A673 (cell line): ENCODE measurements at regions not wholly inside any gene's neighbourhood (a gene's known extent, or its start where the extent isn't known, plus 50 kb on each side); places are given as distances from the start of the nearest gene placed in this dataset.

Source experiments
- BruUV-seq: library from RNA; stranded (reverse); fragments of 400-500 nt; replicated peaks from 2 replicates; lab custom pipeline; 2021; lab: Mats Ljungman, UMichigan
- CTCF ChIA-PET: fragments of 300-600 bp; sonication (Branson Sonifier 250); formaldehyde crosslinking; loops from one replicate; lab custom pipeline; 2022; ENCODE audit warnings: antibody characterized with exemption; lab: Charles Lee
- POLR2A ChIA-PET: fragments of 300-600 bp; sonication (Branson Sonifier 250); formaldehyde crosslinking; loops from one replicate; lab custom pipeline; 2022; ENCODE audit warnings: antibody characterized with exemption; ENCODE audit not compliant: low non-redundant PET; lab: Charles Lee
- DNase-seq: peaks from one replicate; pipeline ENCODE4 v3.0.0-alpha.2; 2015; ENCODE audit warnings: low spot score
- H3K27ac ChIP-seq: fragments of 200-600 bp; sonication (generic); 2 replicates; pipeline ENCODE4 v1.5.1; 2016; ENCODE audit warnings: mixed run types, low read depth, mild to moderate bottlenecking, mixed read lengths, antibody characterized with exemption, low read length; ENCODE audit not compliant: poor library complexity, severe bottlenecking
- H3K27me3 ChIP-seq: fragments of 200-600 bp; sonication (generic); replicated peaks from 2 replicates; pipeline ENCODE4 v1.6.1; 2017; ENCODE audit warnings: mixed run types, low read depth, mild to moderate bottlenecking, mixed read lengths, antibody characterized with exemption, low read length; ENCODE audit not compliant: insufficient read depth, poor library complexity
- H3K36me3 ChIP-seq: fragments of 200-600 bp; sonication (generic); 2 replicates; pipeline ENCODE4 v1.6.1; 2016; ENCODE audit warnings: mixed run types, mild to moderate bottlenecking, mixed read lengths, antibody characterized with exemption, low read length; ENCODE audit not compliant: insufficient read depth, poor library complexity, severe bottlenecking
- H3K4me1 ChIP-seq: fragments of 200-600 bp; sonication (generic); 2 replicates; pipeline ENCODE4 v1.6.1; 2017; ENCODE audit warnings: mixed run types, mild to moderate bottlenecking, mixed read lengths, antibody characterized with exemption, low read length; ENCODE audit not compliant: insufficient read depth, poor library complexity, severe bottlenecking
- H3K4me3 ChIP-seq: fragments of 200-600 bp; sonication (generic); 2 replicates; pipeline ENCODE4 v1.5.1; 2016; ENCODE audit warnings: low read depth, mixed run types, mild to moderate bottlenecking, mixed read lengths, low read length; ENCODE audit not compliant: poor library complexity, severe bottlenecking
- H3K9me3 ChIP-seq: fragments of 200-600 bp; sonication (generic); 2 replicates; pipeline ENCODE4 v1.6.1; 2016; ENCODE audit warnings: mixed run types, low read depth, mild to moderate bottlenecking, mixed read lengths, antibody characterized with exemption, low read length; ENCODE audit not compliant: poor library complexity, severe bottlenecking
- EZH2 ChIP-seq: fragments of 200-600 bp; sonication (generic); IDR thresholded peaks from 2 replicates; pipeline ENCODE4 v1.6.1; 2017; ENCODE audit warnings: borderline replicate concordance, low read depth, mild to moderate bottlenecking, mixed read lengths, antibody characterized with exemption, low read length; ENCODE audit not compliant: poor library complexity, severe bottlenecking
- intact Hi-C: fragments of 100-400 bp; cut with micrococcal nuclease; formaldehyde crosslinking; loops from one replicate; pipeline ENCODE4 v1.10.0; 2022; ENCODE audit not compliant: unreplicated experiment
- TF ChIP-seq, protein P1 (sequence below): fragments of 300-800, 200-600 bp; sonication (generic); conservative IDR thresholded peaks from 2 replicates; pipeline ENCODE4 v1.5.1; 2017; ENCODE audit warnings: low read depth, mild to moderate bottlenecking, antibody characterized with exemption, low read length, moderate library complexity, mixed read lengths

DNA sequence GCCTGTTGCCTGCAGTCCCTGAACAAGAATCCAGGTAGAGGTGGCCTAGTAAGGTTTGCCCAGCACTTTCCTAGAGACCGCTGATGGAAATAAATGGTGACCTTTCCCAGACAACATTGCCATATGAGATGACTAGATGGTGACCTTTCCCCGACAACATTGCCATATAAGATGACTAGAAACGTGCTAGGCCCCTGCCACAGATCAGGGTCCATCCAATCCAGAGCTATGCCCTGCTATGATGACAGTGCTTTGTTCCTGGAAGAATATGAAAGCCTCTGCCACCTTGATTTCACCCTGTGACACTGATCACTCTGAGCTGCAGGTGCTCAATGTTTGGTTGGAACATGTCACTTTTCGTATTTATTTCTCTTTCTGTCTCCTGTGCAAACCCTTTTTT, 133.8 kb upstream of the SPTLC3 start:
- H3K27me3 ChIP-seq: peaks cover under 1% of the 10 kb centered on the region
- H3K27ac ChIP-seq: no peak overlapping the region
- TF ChIP-seq, protein P1, sequence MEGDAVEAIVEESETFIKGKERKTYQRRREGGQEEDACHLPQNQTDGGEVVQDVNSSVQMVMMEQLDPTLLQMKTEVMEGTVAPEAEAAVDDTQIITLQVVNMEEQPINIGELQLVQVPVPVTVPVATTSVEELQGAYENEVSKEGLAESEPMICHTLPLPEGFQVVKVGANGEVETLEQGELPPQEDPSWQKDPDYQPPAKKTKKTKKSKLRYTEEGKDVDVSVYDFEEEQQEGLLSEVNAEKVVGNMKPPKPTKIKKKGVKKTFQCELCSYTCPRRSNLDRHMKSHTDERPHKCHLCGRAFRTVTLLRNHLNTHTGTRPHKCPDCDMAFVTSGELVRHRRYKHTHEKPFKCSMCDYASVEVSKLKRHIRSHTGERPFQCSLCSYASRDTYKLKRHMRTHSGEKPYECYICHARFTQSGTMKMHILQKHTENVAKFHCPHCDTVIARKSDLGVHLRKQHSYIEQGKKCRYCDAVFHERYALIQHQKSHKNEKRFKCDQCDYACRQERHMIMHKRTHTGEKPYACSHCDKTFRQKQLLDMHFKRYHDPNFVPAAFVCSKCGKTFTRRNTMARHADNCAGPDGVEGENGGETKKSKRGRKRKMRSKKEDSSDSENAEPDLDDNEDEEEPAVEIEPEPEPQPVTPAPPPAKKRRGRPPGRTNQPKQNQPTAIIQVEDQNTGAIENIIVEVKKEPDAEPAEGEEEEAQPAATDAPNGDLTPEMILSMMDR: no peak
- TF ChIP-seq EZH2: no peak
- BruUV-seq: no TSS peak
- no peaks in the 10 kb centered on the region for H3K36me3 ChIP-seq
- no peaks in the 10 kb centered on the region for H3K4me1 ChIP-seq
- POLR2A ChIA-PET: no interaction called here
- CTCF ChIA-PET: no interaction called here
- H3K4me3 ChIP-seq: no peak overlapping the region
- DNase-seq: no peak
- intact Hi-C loops: no loop called here
- no peaks in the 10 kb centered on the region for H3K9me3 ChIP-seq

DNA sequence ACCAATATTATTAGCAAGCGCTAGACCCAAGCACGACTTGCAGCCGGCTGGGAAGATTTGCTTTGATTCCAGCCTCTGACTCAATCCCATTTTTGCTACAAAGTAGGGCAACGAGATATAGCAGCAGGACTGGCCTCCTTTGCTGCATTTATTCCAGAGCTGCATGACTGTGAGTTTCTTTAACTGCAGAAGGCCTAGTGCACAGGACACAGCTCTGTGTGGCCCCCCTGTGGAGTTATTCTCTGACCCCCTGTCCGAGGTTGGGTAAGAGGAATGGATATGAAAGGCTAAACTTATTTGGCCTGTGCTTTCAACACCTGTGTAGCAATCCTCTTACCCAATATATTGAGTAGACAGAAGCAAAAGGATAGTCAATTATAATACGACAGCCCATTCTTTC, 133.3 kb upstream of the SPTLC3 start:
- TF ChIP-seq EZH2: no peak
- TF ChIP-seq, protein P1: no peak
- Histone ChIP-seq H3K27me3 (peaks cover 6% of the 10 kb centered on the region), H3K4me3 (no peak overlapping the region), H3K4me1 (no peaks in the 10 kb centered on the region), H3K9me3 (no peaks in the 10 kb centered on the region), H3K27ac (no peak overlapping the region), H3K36me3 (no peaks in the 10 kb centered on the region)
- BruUV-seq: no TSS peak
- DNase-seq: no peak
- CTCF ChIA-PET: no interaction called here
- intact Hi-C loops: no loop called here
- POLR2A ChIA-PET: no interaction called here

DNA sequence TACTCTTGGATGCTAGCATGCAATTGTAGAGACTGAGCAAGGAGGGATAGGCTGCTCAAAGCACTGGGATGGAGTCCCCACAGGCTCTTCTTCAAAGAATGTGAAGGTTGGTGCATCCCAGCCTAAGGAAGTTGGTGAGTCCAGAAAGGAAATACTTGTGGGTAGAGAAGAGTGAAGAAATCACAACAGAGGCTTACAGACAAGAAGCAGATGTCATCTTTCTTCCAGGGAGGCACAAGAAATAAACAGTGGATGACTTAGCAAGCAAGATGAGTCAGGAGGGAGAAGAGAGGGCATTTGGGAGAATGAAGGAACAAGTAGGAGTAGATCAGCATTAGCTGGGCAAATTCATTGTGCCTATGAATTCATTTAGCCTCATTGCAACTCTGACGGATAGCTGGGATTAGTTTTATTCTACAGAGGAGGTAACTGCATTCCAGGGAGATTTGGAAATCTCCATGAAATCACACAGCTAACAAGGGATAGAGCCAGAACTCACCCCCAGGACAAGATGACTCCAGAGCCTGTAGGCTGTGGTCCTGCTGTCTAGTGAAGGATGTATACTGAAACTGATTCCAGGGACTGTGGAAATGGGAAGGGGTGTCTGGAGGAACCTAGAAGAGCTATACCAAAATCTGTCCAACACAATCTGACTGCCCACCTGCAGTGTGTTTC, 125.8 kb upstream of the SPTLC3 start:
- CTCF ChIA-PET: no interaction called here
- no peak for TF ChIP-seq EZH2
- no peaks in the 10 kb centered on the region for H3K4me1 ChIP-seq
- H3K9me3 ChIP-seq: no peaks in the 10 kb centered on the region
- intact Hi-C loops: no loop called here
- BruUV-seq: no TSS peak
- DNase-seq: no peak
- no peak overlapping the region for H3K27ac ChIP-seq
- H3K27me3 ChIP-seq: peaks cover 15% of the 10 kb centered on the region
- H3K36me3 ChIP-seq: no peaks in the 10 kb centered on the region
- no peak overlapping the region for H3K4me3 ChIP-seq
- POLR2A ChIA-PET: no interaction called here

DNA sequence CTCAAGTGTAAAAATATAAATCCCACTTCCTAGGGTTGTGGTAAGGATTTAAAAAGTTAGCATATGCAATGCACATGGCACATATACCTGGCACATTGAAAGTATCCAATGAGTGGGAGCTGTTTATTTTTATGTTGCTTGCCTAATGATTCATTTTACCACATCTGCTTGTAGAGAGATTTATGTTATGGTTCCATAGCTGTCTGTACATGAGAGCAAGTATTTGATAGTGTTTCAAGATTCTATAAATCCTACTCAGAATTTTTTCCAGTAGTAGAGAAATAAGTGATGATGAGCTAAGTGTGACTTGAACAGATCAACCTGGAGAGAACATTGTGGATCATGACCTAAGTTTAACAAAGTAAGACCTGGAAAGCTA, 125.3 kb upstream of the SPTLC3 start:
- POLR2A ChIA-PET: no interaction called here
- DNase-seq: no peak
- Histone ChIP-seq H3K4me3 (no peak overlapping the region), H3K36me3 (no peaks in the 10 kb centered on the region), H3K27ac (no peak overlapping the region), H3K27me3 (peaks cover 15% of the 10 kb centered on the region), H3K9me3 (no peaks in the 10 kb centered on the region), H3K4me1 (no peaks in the 10 kb centered on the region)
- intact Hi-C loops: no loop called here
- TF ChIP-seq EZH2: no peak
- TF ChIP-seq, protein P1: no peak
- no TSS peak for BruUV-seq
- CTCF ChIA-PET: no interaction called here
